Right hindlimb (tissue), 1 donor: ENCODE measurements at regions not wholly inside any gene's neighbourhood (a gene's known extent, or its start where the extent isn't known, plus 50 kb on each side); places are given as distances from the start of the nearest gene placed in this dataset.

Experiments used
- DNase-seq: peaks from one replicate; pipeline ENCODE4 v3.0.0-alpha.2; 2018

DNA sequence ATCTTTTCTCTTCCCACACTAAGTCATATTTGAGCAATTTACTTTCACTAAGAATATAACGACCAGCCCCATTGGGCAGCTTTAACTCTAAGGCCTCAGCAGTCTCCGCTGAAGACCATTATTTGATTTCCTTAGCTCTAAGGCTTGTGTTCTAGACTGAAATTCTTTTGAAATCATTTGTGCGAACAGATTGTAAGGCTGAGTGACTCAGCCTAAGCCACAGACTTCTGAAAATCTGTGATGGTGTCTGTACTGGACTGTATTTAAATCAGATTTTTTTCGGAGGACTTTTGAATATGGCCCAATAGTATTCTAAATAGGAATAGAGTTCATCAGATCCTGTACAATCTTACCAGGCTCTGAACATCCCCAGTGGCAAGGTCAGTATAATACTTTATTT lies 150.3 kb upstream of the TECRL start:
- no peak for DNase-seq

DNA sequence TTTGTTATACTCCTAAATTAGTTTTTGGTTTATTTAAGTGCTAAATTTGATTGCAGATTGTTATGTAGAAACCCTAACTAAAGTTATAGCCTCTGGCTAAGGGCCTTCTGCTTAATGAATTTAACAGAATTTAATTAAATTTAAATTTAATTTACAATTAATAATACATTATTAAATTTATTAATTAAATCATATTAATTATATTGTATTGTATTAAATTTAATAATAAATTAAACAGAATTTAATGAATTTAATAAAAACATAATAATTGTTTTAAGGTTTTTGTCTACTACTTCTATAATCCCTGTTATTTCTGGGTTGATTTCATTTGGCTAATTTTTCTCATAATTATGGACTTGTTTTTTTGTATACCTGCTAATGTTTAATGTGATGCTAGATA lies 141.9 kb upstream of the TECRL start:
- no peak for DNase-seq

DNA sequence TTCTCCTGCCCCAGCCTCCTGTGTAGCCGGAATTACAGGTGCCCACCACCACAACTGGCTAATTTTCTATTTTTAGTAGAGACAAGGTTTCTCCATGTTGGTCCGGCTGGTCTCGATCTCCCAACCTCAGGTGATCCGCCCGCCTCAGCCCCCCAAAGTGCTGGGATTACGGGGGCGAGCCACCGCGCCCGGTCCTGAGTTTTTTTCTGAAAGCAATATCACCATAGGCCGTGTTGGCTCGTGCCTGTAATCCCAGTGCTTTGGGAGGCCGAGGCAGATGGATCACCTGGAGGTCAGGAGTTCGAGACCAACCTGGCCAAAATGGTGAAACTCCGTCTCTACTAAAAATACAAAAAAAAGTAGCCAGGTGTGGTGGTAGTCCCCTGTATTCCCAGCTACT lies 136.3 kb upstream of the TECRL start:
- no peak for DNase-seq

DNA sequence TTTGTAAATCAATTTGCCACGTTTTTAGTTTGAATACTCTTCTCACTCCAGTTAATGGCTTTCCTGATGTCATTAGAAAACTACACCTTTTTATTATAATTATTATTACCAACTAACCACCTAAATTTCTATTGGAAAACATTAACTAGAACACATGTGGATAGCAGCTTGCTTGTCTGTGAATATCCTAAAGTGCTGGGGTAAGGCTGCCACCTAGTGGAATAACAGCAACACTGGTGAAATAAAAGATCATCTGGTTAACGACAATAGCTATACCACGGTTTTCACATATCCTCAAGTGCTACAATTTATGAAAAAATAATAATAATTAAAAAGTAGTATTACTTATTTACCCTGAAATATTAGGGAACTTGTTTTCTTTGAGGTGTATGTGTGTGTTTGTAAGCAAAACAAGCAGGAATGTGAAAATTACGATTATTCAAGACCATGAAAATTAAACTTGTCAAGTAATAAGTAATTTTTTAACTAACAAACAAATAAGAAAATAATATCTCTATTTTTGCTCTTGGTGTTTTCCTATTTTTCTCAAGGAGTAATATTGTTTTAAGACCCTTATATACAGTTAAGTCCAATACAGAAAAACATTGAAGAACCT lies 130.1 kb upstream of the TECRL start:
- DNase-seq: peak; percentile 74

DNA sequence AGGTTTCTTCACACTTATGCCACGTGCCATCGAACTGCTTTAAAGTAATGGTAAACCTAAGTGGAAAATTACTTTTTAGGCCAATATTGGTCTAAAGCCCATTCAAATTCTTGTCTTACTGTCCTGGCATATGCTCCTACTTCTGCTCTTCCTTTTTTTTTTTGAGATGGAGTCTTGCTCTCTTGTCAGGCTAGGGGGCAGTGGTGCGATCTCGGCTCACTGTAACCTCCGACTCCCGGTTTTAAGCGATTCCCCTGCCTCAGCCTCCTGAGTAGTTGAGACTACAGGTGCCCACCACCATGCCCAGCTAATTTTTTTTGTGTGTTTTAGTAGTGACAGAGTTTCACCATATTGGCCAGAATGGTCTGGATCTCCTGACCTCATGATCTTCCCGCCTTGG lies 129.0 kb upstream of the TECRL start:
- no peak for DNase-seq

DNA sequence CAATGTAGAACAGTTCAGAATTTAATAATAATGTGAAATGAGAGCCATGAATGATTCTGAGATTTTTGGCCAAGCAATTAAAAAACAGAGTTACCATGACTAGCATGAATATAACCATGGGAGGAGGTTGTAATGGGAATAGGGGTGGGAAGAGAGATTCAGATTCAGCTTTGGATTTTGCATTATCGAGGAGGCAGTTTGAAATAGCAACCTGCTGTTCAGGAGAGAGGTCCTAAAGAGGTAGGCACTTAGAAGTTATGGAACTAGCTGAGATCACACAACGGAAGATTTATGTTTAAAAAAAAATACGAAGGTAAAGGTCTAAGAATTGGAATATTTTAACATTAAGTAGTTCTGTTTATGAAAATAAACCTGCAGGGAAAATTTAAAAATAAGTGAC lies 124.4 kb upstream of the TECRL start:
- DNase-seq: no peak

DNA sequence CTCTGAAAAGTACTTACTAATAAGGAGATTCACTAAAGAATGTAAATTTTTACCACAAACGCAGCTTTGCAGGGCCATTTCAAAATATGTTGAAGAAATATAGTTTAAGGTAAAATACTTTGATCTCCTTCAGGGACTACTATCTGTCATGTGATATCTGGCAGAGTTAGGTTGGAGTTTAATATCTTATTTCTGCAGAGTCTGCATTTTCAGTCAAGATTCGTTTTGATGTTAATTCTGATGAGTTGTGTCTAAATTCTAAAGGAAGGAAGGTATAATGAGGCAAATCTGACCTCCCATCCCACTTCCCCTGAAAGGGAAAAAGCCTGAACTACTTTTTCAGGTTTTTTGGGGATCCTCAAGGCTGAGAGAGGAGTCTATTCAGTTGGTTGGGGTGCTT lies 123.9 kb upstream of the TECRL start:
- DNase-seq: no peak

DNA sequence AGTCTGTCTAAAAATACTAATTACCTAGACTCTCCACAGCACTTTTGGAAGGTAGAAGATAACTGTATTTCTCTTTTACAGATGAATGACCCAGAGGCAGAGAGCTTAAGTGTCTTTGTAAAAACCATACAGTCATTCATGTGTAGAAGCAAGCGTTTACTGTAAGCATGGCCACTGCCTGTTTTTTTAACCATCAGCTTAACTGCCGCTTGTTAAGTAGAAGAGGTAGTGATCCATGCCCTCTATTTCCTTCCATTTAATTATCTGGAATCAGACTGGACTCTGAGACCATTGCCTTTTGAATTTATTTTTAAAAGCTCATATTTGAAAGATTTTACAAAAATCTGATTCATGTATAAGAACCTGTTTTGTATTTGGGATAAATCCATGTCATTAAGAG lies 111.2 kb upstream of the TECRL start:
- no peak for DNase-seq

DNA sequence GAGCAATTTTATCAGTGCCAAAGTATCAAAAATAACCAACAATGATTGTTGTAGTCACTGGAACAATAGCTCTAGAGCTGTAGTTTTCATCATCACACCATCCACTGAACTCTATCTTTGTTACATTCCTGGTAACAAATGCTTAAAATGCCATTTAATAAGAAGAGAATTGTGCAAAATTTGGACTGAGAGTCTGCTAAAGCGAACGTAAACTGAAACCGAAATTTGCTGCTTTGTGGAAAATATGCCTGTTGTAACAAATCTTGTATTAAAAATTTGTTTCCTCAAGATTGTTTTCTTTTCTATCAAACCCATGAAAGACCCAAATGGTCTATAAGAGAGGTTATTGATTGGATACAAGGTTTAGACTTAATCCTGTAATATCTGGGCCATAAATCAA lies 109.3 kb upstream of the TECRL start:
- DNase-seq: no peak

DNA sequence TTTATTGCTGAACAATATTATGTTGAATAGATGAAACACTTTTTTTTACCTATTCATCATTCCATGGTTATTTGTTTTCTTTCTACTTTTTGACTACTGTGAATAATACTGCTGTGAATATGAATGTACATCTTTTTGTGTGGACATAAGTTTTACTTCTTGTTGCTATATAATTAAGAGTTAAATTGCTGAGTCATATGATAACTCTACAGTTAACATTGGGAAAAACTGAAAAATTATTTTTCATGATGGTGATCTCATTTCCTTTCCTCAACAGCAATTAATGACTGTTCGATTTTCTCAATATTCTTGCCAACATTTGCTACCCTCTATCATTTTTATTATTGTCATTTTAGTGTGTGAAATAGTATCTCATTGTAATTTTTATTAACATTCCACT lies 106.9 kb upstream of the TECRL start:
- DNase-seq: no peak

DNA sequence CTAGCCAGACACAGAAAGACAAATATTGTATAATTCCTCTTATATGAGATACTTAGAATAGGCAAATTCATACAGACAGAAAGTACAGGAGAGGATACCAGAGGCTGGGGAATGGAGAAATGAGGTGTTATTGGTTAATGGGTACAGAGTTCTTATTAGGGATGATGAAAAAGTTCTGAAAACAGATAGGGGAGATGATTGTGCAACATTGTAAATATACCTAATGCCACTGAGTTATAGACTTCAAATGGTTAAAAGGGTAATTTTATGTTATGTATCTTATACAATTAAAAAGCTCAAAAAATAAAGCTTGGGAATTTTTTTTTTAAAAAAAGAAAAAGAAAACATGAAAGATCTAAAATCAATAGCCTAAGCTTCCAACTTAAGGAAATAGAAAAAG lies 98.8 kb upstream of the TECRL start:
- DNase-seq: no peak

DNA sequence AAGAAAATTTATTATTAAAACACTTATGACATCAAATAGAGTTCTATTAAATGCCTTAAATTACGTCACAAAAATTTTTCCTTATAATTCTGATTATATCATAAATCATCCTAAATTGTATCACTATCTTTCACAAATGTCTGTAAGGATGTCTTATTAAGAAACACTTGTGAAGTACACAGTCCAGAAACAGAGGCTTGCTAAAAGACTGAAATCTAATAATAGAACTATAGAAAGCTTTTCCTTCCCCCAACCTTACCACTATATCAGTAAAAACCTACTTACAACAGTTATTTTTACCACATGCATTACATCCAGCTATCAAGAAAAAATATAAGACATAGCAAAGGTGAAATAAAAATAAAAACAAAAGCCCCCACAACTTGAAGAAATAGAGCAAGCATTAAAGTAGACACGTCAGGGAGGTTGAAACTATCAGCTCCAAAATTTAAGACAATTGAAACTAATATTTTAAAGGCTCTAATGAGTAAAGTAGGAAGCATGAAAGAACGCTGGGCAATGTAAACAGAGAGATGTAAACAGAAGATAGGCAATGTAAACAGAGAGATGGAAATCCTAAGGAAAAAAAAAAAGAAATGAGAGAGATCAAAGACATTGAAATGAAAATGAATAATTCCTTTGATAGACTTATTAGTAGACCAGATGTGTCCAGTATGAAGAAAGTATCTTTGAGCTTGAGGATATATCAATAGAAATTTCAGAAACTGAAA lies 94.9 kb upstream of the TECRL start:
- no peak for DNase-seq

DNA sequence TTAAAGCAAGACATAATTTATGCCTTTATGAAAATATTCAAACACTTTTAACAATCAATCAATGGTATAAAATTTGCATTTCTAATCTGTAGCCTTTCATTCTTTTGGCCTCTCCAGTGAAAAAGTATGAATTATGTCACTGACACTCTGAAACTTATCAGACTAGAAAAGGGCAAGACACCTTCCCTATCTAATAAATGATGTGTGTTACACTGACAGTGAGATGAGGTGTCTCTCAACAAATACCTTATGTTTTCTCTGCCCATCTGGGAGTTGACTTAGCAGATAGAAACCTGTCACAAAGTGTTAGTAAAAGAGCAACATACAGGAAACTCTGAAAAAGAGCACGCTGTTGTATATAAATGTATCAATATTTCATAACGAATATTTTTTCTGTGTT lies 94.2 kb upstream of the TECRL start:
- DNase-seq: no peak

DNA sequence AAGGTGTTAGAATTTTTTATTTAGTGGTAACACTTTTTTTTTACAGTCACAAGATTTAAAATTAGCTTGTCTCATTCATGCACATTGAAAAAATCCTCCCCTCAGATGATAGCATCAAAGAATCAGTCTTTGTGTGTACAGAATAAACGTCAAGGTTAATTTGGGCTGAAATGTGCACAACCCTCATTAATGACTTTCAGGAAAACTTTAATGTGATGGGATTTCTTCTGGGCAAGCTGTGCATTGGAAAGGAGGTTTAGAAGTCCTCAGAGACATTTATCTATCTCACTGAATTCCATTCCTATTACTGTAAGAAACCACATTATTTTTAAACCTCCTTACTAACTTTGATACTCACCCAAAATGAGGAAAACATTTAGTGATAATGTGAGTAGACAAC lies 88.2 kb upstream of the TECRL start:
- DNase-seq: no peak

DNA sequence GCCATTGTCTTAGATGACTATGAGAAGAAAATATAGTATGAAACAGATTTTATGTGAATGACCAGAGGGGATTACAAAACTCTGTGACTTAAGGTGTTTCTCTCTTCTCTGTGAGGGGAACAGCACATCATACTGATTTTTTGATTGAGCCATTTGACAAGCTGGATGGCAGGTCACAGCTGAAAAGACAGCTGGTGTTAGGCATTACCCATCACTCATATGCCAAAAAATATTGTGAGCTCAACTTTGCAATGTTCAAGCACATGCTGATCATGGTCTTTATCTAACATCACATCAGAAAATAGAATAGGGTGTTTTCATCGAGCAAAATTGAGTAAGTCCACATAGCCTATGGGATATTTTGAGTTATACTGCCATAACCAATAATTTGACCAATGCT lies 86.7 kb upstream of the TECRL start:
- DNase-seq: no peak

DNA sequence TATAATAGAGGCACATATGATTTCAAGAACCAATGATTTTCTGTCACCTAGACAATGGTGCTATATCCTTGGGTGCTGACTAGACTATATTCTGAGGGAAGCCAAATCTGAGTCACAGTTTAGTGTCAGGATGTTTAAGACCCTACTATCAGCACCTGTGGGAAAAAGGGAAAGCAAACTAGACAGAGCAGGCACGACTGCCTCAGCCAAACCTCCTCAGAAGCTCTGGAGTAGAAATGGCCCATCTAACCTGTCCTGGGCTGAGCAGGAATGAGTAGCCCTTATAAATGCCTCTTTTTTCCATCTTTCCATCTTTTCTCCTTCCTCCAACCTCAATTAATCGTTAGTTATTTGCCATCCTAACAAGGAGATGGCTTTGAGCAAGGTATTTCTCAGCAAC lies 80.4 kb upstream of the TECRL start:
- DNase-seq: no peak

DNA sequence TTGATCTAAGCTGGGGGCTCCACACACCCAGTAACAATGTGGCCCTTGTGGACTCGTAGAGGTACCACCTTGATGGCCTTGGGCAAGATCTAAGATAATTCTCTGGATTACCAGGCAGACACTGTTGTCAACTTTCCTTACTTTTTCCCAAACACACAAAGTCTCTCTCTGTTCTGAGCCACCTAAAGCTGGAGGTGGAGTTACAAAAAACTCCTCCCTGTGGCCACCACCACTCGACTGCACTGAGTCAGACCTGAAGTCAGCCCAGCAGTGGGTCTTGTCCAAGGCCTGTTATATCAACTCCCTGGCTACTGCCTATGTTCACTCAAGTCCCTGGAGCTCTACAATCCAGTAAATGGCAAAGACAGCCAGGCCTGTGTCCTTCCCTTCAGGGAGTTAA lies 70.1 kb upstream of the TECRL start:
- no peak for DNase-seq

DNA sequence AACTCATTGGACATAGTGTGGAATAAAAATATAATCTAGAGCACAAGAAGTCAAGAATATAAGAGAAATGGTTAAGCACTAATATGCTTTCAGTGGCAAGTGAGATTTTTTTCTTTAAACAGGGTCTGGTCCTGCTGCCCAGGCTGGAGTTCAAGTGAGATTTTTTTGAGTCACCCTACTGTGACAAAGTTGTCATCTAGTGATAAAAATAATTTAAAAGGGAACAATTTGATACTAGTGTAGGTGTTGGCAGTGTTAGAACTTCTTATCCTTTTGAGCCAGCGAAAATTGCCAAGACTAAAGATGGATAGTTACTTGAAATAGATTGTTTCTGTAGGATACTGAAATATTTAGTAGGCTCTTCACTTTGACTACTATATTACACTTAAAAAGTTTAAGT lies 67.9 kb upstream of the TECRL start:
- DNase-seq: no peak

DNA sequence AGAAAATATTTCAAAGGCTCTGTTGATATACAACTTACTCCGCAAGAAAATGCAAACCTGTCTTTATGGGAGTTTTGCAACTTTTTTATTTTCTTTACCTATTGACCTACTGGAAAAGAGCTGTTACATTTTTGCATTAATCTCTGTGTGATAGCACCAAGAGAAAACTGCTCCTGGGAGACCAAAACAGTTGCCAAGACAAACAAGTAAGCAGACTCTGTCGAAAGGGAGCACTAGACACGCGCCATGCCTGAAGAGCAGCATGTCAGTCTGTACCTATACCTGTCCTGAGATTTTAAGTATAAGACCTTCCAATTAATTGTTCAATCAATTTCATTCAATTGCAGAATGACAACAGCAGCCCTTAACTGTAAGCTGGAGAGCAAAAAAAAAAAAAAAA lies 56.0 kb upstream of the TECRL start:
- no peak for DNase-seq

DNA sequence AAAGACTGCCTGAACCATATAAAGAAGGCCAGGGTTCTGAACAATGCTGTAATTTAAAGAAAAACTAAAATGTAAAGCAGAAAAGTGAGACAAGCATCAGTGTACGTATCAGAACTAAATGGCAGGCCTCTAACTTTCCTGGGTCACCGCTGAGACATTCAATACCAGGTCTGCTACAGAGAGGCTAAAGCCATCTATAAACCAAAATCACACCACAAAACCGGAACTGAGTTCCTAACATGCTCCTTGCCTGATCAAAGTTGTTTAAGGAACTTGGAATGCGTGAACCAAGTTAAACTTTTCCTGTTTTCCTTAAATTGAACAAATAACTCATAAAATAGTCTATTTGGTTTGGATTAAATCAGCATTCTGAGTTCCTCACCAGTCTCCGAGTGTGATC lies 55.3 kb upstream of the TECRL start:
- DNase-seq: no peak
